A549 (cell line): ENCODE measurements at regions not wholly inside any gene's neighbourhood (a gene's known extent, or its start where the extent isn't known, plus 50 kb on each side); places are given as distances from the start of the nearest gene placed in this dataset.

Experiments
- ATAC-seq, 2 experiments: fragments of 200-7000 bp in 1 of 2; fragments of >200 bp in 1 of 2; cut with Nextera tagmentation in 1 of 2; cut with Tn5 transposase in 1 of 2; 3 replicates each; pipeline versions ENCODE4 v1.8.0 to v1.9.1; 2018 to 2020; ENCODE audit warnings: mild to moderate bottlenecking in 1 of 2, moderate library complexity in 1 of 2
- CTCF ChIA-PET: fragments of 300-600 bp; sonication (Branson Sonifier 250); formaldehyde crosslinking; extraction: SDS; loops from one replicate; lab custom pipeline; 2021; ENCODE audit warnings: antibody characterized with exemption, inconsistent platforms; lab: Yijun Ruan, JAX
- POLR2A ChIA-PET: fragments of 350-600 bp; formaldehyde crosslinking; extraction: SDS; loops from one replicate; lab custom pipeline; 2021; ENCODE audit warnings: antibody characterized with exemption, inconsistent platforms; lab: Yijun Ruan, JAX
- DNase-seq, 2 experiments: peaks; one replicate each; pipeline versions ENCODE4 v3.0.0 to v3.0.0-alpha.2; 2011 to 2016; ENCODE audit warnings: low read depth in 1 of 2, low spot score in 1 of 2
- FAIRE-seq: peaks from 2 replicates; lab custom pipeline; 2011; peaks lifted over from hg19 to GRCh38; lab: Jason Lieb, UNC
- H3K27ac ChIP-seq, 2 experiments: fragments of >200 bp; sonication (Bioruptor Twin); formaldehyde crosslinking; 3 replicates each; pipeline ENCODE4 v1.5.1; 2016 to 2017
- H3K4me1 ChIP-seq: fragments of >200 bp; sonication (Bioruptor Twin); formaldehyde crosslinking; 3 replicates; pipeline ENCODE4 v1.6.1; 2016
- H3K4me2 ChIP-seq: fragments of >200 bp; sonication (Bioruptor Twin); formaldehyde crosslinking; 3 replicates; pipeline ENCODE4 v1.6.1; 2016
- H3K4me3 ChIP-seq: fragments of >200 bp; sonication (Bioruptor Twin); formaldehyde crosslinking; 3 replicates; pipeline ENCODE4 v1.5.1; 2016
- H3K9me3 ChIP-seq: fragments of >200 bp; sonication (Bioruptor Twin); formaldehyde crosslinking; 3 replicates; pipeline ENCODE4 v1.6.1; 2016
- BHLHE40 ChIP-seq: IDR thresholded peaks from 2 replicates; pipeline ENCODE4 v1.6.1; 2012; ENCODE audit warnings: low read depth, low read length, inconsistent platforms
- CBX2 ChIP-seq: fragments of 200-600 bp; sonication (generic); IDR thresholded peaks from 2 replicates; pipeline ENCODE4 v1.6.1; 2016; ENCODE audit warnings: low read depth, mild to moderate bottlenecking, borderline replicate concordance
- CEBPB ChIP-seq, 2 experiments: fragments of >200 bp in 1 of 2; sonication (Bioruptor Twin) in 1 of 2; formaldehyde crosslinking in 1 of 2; IDR thresholded peaks; 2 replicates each; pipeline ENCODE4 v1.6.1; 2012 to 2016
- CHD2 ChIP-seq: fragments of 150-350 bp; IDR thresholded peaks from 2 replicates; pipeline ENCODE4 v1.6.1; 2014; ENCODE audit warnings: low read length; ENCODE audit not compliant: partially characterized antibody
- CHD4 ChIP-seq: fragments of 200-600 bp; sonication (generic); IDR thresholded peaks from 2 replicates; pipeline ENCODE4 v1.6.1; 2016; ENCODE audit warnings: antibody characterized with exemption, mild to moderate bottlenecking, borderline replicate concordance
- EHF ChIP-seq: fragments of 250-450 bp; sonication (Bioruptor Pico); IDR thresholded peaks from 2 replicates; pipeline ENCODE4 v1.5.0; 2020; ENCODE audit warnings: mild to moderate bottlenecking
- EHMT2 ChIP-seq: fragments of 200-600 bp; sonication (generic); IDR thresholded peaks from 2 replicates; pipeline ENCODE4 v1.6.1; 2016; ENCODE audit warnings: antibody characterized with exemption, low read depth, mild to moderate bottlenecking, moderate library complexity
- ESRRA ChIP-seq: fragments of 150-350 bp; IDR thresholded peaks from 2 replicates; pipeline ENCODE4 v1.6.1; 2014; ENCODE audit warnings: mild to moderate bottlenecking, low read length, borderline replicate concordance
- FOSL2 ChIP-seq, 2 experiments: fragments of 450-650 bp in 1 of 2; fragments of >200 bp in 1 of 2; sonication (Bioruptor Twin) in 1 of 2; formaldehyde crosslinking; IDR thresholded peaks; 2 replicates each; pipeline versions ENCODE4 v1.5.0 to v1.6.1; 2016 to 2020; ENCODE audit warnings: mild to moderate bottlenecking in 1 of 2, moderate library complexity in 1 of 2
- FOXS1 ChIP-seq: fragments of 250-450 bp; sonication (Bioruptor Pico); IDR thresholded peaks from 2 replicates; pipeline ENCODE4 v1.5.0; 2020; ENCODE audit warnings: mild to moderate bottlenecking, moderate library complexity
- HOXB13 ChIP-seq: fragments of 250-450 bp; sonication (Bioruptor Pico); IDR thresholded peaks from 2 replicates; pipeline ENCODE4 v1.5.0; 2020; ENCODE audit warnings: low read depth, mild to moderate bottlenecking, moderate library complexity
- HOXB5 ChIP-seq: fragments of 250-450 bp; sonication (Bioruptor Pico); IDR thresholded peaks from 2 replicates; pipeline ENCODE4 v1.5.0; 2020; ENCODE audit warnings: mild to moderate bottlenecking, moderate library complexity
- JUNB ChIP-seq: fragments of >200 bp; sonication (Bioruptor Twin); formaldehyde crosslinking; IDR thresholded peaks from 2 replicates; pipeline ENCODE4 v1.6.1; 2016
- MAZ ChIP-seq: fragments of 150-350 bp; IDR thresholded peaks from 2 replicates; pipeline ENCODE4 v1.6.1; 2014; ENCODE audit warnings: antibody characterized with exemption, low read depth, low read length, borderline replicate concordance
- NFE2L2 ChIP-seq: fragments of 150-350 bp; conservative IDR thresholded peaks from 2 replicates; pipeline ENCODE4 v1.6.1; 2014; ENCODE audit warnings: low read length
- PHF8 ChIP-seq: fragments of 200-600 bp; sonication (generic); IDR thresholded peaks from 2 replicates; pipeline ENCODE4 v1.6.1; 2016; ENCODE audit warnings: low read depth, mild to moderate bottlenecking, antibody characterized with exemption, moderate library complexity, borderline replicate concordance
- RARB ChIP-seq: fragments of 250-450 bp; sonication (Bioruptor Pico); IDR thresholded peaks from 2 replicates; pipeline ENCODE4 v1.8.0; 2021; ENCODE audit warnings: mild to moderate bottlenecking, moderate library complexity
- RCOR1 ChIP-seq: fragments of 150-350 bp; IDR thresholded peaks from 2 replicates; pipeline ENCODE4 v1.6.1; 2014; ENCODE audit warnings: antibody characterized with exemption, low read length, low read depth
- RFX5 ChIP-seq: fragments of 450-650 bp; IDR thresholded peaks from 2 replicates; pipeline ENCODE4 v1.7.1; 2014; ENCODE audit warnings: antibody characterized with exemption, mild to moderate bottlenecking, moderate library complexity
- SREBF2 ChIP-seq: fragments of 450-650 bp; IDR thresholded peaks from 2 replicates; pipeline ENCODE4 v1.6.1; 2014; ENCODE audit warnings: mild to moderate bottlenecking, moderate library complexity
- TP53 ChIP-seq: fragments of 250-450 bp; sonication (Bioruptor Pico); IDR thresholded peaks from 2 replicates; pipeline ENCODE4 v1.5.0; 2021; ENCODE audit warnings: mild to moderate bottlenecking, moderate library complexity
- ZC3H11A ChIP-seq: fragments of 450-650 bp; IDR thresholded peaks from 2 replicates; pipeline ENCODE4 v1.6.1; 2014; ENCODE audit warnings: antibody characterized with exemption, mild to moderate bottlenecking
- ZFP36 ChIP-seq: fragments of 450-650 bp; IDR thresholded peaks from 2 replicates; pipeline ENCODE4 v1.6.1; 2014; ENCODE audit warnings: borderline replicate concordance; ENCODE audit not compliant: partially characterized antibody
- ZNF302 ChIP-seq: fragments of 250-450 bp; sonication (Bioruptor Pico); IDR thresholded peaks from 2 replicates; pipeline ENCODE4 v1.9.0; 2021; ENCODE audit warnings: inconsistent platforms, mild to moderate bottlenecking, moderate library complexity
- ZSCAN20 ChIP-seq: fragments of 250-450 bp; sonication (Bioruptor Pico); IDR thresholded peaks from 2 replicates; pipeline ENCODE4 v1.8.0; 2022; ENCODE audit warnings: mild to moderate bottlenecking, moderate library complexity
- WGBS: methylation state at CpG from one replicate; pipeline ENCODE4 v1.1.6; 2017; ENCODE audit errors: missing lambda C conversion rate; 5-methylcytosine and 5-hydroxymethylcytosine counted together
- TF ChIP-seq, protein P1 (sequence below): fragments of 250-450 bp; sonication (Bioruptor Pico); IDR thresholded peaks from 2 replicates; pipeline ENCODE4 v1.5.0; 2021; ENCODE audit warnings: mild to moderate bottlenecking, moderate library complexity, borderline replicate concordance
- TF ChIP-seq, protein P2 (sequence below): fragments of 150-350 bp; IDR thresholded peaks from 2 replicates; pipeline ENCODE4 v1.6.1; 2014; ENCODE audit warnings: low read depth, mild to moderate bottlenecking, low read length

DNA sequence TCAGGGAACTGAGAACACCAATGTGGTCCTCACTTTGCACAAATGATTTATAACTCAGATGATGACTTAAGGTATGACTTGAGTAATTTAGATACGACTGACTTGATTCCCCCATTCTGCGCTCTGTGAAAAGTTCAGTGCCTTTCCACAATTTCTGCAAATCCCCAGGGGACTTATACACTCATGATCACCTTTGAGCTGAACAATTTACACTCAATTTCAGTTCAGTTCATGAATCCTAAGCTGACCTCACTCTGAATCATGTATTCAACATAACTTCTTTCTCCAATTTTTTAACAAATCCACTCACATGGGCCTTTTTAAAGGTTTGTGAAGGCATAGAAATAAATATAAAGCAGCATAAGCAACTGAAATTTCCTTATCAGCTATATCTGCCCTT is 274.2 kb downstream of the FAM76B start:
- FAIRE-seq (no peak), DNase-seq (no peak), ATAC-seq (no peak)
- H3K27ac ChIP-seq = no peak overlapping the region
- no peak overlapping the region for H3K4me2 ChIP-seq
- no peak overlapping the region for H3K4me3 ChIP-seq
- H3K4me1 ChIP-seq = peaks cover 18% of the 10 kb centered on the region; the same call in 2 of the 3 replicates
- no peaks in the 10 kb centered on the region for H3K9me3 ChIP-seq
- TF ChIP-seq RFX5 (no peak), ZNF302 (no peak), RCOR1 (no peak), EHF (CRISPR knock-in tag) (no peak), CHD2 (no peak), BHLHE40 (no peak), HOXB13 (CRISPR knock-in tag) (no peak), HOXB5 (CRISPR knock-in tag) (no peak), MAZ (no peak), NFE2L2 (no peak), ZC3H11A (no peak)
- TF ChIP-seq, protein P1, sequence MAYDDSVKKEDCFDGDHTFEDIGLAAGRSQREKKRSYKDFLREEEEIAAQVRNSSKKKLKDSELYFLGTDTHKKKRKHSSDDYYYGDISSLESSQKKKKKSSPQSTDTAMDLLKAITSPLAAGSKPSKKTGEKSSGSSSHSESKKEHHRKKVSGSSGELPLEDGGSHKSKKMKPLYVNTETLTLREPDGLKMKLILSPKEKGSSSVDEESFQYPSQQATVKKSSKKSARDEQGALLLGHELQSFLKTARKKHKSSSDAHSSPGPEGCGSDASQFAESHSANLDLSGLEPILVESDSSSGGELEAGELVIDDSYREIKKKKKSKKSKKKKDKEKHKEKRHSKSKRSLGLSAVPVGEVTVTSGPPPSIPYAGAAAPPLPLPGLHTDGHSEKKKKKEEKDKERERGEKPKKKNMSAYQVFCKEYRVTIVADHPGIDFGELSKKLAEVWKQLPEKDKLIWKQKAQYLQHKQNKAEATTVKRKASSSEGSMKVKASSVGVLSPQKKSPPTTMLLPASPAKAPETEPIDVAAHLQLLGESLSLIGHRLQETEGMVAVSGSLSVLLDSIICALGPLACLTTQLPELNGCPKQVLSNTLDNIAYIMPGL (CRISPR knock-in tag) = no peak
- CTCF ChIA-PET = no interaction called here
- 91% methylated on average over 2 of the region's 2 CpGs for WGBS
- POLR2A ChIA-PET = no interaction called here

DNA sequence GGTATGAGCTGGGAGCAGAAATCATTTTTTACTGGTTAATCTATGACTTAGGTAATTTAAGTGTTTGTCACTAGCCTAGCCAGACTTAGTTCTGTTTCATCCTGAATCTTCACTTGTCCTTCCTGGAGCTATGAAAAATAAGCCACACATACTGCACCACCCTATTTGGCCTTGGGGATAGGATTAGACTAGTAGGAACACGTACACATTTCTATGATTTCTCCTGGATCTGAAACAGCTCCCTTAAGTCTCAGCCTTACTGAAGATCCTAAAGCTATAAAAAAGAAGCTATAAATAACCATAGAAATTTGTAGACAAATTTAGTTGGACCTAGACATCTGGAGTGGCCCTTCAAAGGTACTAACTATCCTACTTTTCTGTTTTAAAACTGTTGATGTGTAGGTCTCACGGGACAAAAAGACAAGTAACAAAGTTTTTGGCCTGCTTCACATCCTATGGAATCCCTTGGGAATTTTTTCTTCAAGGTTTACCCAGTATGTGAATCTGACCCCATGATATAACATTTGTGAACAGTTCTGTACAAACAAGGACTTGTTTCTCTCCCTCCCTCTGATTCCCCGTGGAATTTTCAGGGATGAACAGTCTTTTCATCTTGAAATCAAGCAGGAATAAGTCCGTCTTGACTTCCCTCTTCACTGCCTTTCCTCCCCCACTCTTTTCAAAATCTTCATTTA is 275.0 kb downstream of the FAM76B start:
- ATAC-seq (no peak), DNase-seq (no peak), FAIRE-seq (no peak)
- WGBS = 73% methylated on average over 4 of the region's 4 CpGs
- no peak overlapping the region for H3K4me3 ChIP-seq
- POLR2A ChIA-PET = no interaction called here
- peaks cover 18% of the 10 kb centered on the region; the same call in 2 of the 3 replicates for H3K4me1 ChIP-seq
- TF ChIP-seq ZSCAN20 = no peak
- no peak for TF ChIP-seq PHF8
- no peak for TF ChIP-seq FOXS1 (CRISPR knock-in tag)
- no peak for TF ChIP-seq ESRRA
- no peak for TF ChIP-seq RARB (CRISPR knock-in tag)
- no peak for TF ChIP-seq EHMT2
- TF ChIP-seq NFE2L2 = no peak
- TF ChIP-seq, protein P2, sequence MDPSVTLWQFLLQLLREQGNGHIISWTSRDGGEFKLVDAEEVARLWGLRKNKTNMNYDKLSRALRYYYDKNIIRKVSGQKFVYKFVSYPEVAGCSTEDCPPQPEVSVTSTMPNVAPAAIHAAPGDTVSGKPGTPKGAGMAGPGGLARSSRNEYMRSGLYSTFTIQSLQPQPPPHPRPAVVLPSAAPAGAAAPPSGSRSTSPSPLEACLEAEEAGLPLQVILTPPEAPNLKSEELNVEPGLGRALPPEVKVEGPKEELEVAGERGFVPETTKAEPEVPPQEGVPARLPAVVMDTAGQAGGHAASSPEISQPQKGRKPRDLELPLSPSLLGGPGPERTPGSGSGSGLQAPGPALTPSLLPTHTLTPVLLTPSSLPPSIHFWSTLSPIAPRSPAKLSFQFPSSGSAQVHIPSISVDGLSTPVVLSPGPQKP = no peak
- TF ChIP-seq SREBF2 = no peak
- no peak for TF ChIP-seq HOXB5 (CRISPR knock-in tag)
- TF ChIP-seq CBX2 = no peak
- TF ChIP-seq TP53 (CRISPR knock-in tag) = no peak
- TF ChIP-seq CEBPB (IDR thresholded peaks at IDR 0.05) = no peak
- no peak for TF ChIP-seq FOSL2 (IDR thresholded peaks at IDR 0.05)
- TF ChIP-seq FOSL2 (CRISPR knock-in tag; IDR thresholded peaks at IDR 0.05) = no peak
- TF ChIP-seq CHD4 = no peak
- TF ChIP-seq ZFP36 = no peak
- no peak for TF ChIP-seq JUNB
- CTCF ChIA-PET = no interaction called here
- H3K27ac ChIP-seq = no peak overlapping the region
- no peak overlapping the region for H3K4me2 ChIP-seq
- no peaks in the 10 kb centered on the region for H3K9me3 ChIP-seq
